Neural cell (in vitro differentiated cells): ENCODE measurements at regions not wholly inside any gene's neighbourhood (a gene's known extent, or its start where the extent isn't known, plus 50 kb on each side); places are given as distances from the start of the nearest gene placed in this dataset.

Experiments used
- EZH2 ChIP-seq: fragments of 200-600, 300-800 bp; shearing (Covaris generic), sonication (generic); IDR thresholded peaks from 2 replicates; pipeline ENCODE4 v1.6.1; 2014; ENCODE audit warnings: antibody characterized with exemption, low read length, borderline replicate concordance, mild to moderate bottlenecking; ENCODE audit not compliant: insufficient read depth, poor library complexity, severe bottlenecking
- SMC3 ChIP-seq: fragments of 450-650 bp; conservative IDR thresholded peaks from 2 replicates; pipeline ENCODE4 v1.6.1; 2014; ENCODE audit warnings: antibody characterized with exemption, mild to moderate bottlenecking, moderate library complexity; ENCODE audit not compliant: poor library complexity
- TAF1 ChIP-seq: IDR thresholded peaks from 2 replicates; pipeline ENCODE4 v1.6.1; 2012; ENCODE audit warnings: low read depth
- TF ChIP-seq, protein P1 (sequence below): fragments of 450-650 bp; IDR thresholded peaks from 2 replicates; pipeline ENCODE4 v1.5.1; 2014; ENCODE audit warnings: antibody characterized with exemption, mild to moderate bottlenecking, moderate library complexity; ENCODE audit not compliant: poor library complexity, severe bottlenecking
- TF ChIP-seq, protein P2 (sequence below): IDR thresholded peaks from 2 replicates; pipeline ENCODE4 v1.6.1; 2012; ENCODE audit warnings: borderline replicate concordance

DNA sequence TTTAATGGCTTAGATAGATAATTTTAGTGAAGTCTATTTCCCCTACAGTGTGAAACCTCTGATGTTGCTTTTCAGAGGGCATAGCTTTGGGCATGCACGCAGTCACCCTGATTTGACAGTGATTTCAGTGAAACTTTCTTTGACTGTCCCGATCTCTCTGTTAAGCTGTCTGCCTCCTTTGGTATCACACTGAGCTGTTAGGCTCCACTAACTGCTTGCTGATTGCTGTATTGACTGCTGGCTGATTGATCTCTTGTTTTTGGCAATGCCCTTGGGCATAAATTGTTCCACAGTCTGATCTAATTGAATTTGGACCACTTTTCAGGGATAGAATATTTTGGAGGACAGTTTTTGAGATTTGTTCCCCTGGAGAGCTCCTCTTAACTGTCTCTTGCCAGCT, 68.5 kb upstream of the CCDC54 start:
- TF ChIP-seq, protein P1, sequence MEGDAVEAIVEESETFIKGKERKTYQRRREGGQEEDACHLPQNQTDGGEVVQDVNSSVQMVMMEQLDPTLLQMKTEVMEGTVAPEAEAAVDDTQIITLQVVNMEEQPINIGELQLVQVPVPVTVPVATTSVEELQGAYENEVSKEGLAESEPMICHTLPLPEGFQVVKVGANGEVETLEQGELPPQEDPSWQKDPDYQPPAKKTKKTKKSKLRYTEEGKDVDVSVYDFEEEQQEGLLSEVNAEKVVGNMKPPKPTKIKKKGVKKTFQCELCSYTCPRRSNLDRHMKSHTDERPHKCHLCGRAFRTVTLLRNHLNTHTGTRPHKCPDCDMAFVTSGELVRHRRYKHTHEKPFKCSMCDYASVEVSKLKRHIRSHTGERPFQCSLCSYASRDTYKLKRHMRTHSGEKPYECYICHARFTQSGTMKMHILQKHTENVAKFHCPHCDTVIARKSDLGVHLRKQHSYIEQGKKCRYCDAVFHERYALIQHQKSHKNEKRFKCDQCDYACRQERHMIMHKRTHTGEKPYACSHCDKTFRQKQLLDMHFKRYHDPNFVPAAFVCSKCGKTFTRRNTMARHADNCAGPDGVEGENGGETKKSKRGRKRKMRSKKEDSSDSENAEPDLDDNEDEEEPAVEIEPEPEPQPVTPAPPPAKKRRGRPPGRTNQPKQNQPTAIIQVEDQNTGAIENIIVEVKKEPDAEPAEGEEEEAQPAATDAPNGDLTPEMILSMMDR: no peak
- TF ChIP-seq SMC3 (no peak), TAF1 (no peak), EZH2 (no peak)
- TF ChIP-seq, protein P2, sequence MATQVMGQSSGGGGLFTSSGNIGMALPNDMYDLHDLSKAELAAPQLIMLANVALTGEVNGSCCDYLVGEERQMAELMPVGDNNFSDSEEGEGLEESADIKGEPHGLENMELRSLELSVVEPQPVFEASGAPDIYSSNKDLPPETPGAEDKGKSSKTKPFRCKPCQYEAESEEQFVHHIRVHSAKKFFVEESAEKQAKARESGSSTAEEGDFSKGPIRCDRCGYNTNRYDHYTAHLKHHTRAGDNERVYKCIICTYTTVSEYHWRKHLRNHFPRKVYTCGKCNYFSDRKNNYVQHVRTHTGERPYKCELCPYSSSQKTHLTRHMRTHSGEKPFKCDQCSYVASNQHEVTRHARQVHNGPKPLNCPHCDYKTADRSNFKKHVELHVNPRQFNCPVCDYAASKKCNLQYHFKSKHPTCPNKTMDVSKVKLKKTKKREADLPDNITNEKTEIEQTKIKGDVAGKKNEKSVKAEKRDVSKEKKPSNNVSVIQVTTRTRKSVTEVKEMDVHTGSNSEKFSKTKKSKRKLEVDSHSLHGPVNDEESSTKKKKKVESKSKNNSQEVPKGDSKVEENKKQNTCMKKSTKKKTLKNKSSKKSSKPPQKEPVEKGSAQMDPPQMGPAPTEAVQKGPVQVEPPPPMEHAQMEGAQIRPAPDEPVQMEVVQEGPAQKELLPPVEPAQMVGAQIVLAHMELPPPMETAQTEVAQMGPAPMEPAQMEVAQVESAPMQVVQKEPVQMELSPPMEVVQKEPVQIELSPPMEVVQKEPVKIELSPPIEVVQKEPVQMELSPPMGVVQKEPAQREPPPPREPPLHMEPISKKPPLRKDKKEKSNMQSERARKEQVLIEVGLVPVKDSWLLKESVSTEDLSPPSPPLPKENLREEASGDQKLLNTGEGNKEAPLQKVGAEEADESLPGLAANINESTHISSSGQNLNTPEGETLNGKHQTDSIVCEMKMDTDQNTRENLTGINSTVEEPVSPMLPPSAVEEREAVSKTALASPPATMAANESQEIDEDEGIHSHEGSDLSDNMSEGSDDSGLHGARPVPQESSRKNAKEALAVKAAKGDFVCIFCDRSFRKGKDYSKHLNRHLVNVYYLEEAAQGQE: no peak
